NCI-H146 (cell line): ENCODE measurements at regions not wholly inside any gene's neighbourhood (a gene's known extent, or its start where the extent isn't known, plus 50 kb on each side); places are given as distances from the start of the nearest gene placed in this dataset.
"Not testable (repeated sequence)": the region's sequence is repeated elsewhere in the genome, so short reads cannot be mapped to it uniquely, and the experiment has no call there.

Experiments used
- DNase-seq: peaks from one replicate; lab custom pipeline; 2025; lab: John Stamatoyannopoulos, UW

DNA sequence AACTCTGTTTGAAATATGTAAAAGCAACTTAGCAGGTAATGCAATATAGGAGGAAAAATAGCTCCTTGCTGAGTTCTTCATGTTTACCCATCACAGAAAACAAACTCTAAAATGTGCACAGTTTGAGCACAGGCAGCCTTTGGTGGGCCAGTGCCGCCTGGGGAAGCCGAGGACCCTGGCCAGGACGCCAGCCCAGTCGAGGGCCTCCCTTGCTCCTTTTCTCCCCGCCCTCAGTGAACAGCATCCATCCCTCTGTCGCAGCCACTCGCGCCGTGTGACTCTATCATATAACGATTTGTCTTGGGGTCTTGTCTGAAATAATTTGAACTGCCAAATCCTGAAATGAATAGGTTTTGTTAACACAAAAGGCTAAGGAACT lies 286.7 kb upstream of the IRX4 start:
- no peak for DNase-seq

DNA sequence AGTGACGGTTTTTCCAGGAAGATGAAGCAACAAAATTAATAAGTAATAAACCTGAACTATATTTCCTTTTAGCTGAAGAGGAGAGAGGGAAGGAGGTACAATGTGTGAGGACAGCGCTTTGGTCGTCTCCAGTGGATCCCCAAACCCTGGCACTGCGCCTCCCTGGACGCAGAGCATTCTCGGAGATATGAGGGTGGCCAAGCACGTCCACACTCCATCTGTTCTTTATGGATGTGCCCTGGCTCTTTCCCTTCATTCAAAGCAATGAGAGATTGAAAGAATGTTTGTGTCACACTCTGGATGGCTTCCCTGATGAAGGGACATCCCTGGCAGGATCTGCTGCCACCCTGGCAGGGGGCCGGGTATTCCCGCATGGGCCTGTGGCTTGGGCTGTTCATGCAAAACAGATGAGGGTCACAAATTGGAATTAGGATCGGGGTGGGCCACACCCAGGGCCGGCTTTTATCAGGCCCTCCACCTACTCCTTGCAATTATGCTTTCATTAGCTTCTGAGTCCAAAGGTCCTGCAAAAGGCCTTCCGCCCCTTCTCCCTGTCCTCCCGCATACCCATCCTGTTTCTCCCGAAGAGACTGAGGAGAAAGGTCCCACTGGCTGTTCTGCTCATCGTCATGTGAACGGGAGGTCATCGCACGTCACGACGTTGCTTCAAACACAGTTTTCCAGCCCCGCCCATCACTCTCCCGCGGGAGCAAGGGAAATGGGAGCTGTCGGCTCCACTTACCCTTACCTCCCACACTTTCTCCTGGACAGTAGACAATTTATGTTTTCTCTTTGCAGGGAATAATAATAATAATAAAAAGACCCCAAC lies 286.1 kb upstream of the IRX4 start:
- DNase-seq = no peak

DNA sequence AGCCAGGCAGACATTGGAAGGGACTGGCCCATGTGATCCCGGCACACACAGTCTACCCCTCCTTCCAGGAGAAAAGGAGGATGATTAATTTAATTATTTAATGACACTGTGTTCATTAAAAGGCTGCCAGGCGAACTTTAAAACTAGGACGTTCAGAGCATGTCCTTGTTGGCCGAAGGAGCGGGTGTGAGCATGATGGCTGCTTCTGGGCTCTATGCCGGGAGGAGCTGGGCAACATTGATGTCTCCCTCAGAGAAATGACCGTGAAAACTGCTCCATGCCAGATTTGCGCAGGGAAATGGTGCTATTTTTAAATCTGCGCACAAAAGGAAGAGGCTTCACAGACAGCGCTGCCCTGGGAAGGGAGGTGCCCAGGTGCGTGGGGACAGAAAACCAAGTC lies 284.9 kb upstream of the IRX4 start:
- DNase-seq = no peak

DNA sequence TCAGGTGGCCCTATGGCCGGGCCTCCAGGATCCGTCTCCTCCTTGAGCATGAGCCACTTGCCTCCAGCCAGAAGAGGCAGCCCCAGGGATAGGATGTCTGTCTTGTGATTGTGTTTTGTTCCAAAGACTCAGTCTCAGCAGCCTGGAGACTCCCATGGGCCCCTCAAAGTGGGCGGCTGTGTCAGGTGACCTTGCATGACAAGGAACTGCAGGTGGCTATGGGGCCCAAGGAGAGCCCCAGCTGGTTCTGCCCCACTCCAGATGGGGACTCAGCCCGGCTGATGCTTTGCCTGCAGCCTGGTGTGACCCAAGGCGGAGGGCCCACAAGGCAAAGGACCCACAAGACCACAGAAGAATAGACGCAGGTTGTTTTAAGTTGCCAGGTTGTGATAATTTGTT lies 284.3 kb upstream of the IRX4 start:
- no peak for DNase-seq

DNA sequence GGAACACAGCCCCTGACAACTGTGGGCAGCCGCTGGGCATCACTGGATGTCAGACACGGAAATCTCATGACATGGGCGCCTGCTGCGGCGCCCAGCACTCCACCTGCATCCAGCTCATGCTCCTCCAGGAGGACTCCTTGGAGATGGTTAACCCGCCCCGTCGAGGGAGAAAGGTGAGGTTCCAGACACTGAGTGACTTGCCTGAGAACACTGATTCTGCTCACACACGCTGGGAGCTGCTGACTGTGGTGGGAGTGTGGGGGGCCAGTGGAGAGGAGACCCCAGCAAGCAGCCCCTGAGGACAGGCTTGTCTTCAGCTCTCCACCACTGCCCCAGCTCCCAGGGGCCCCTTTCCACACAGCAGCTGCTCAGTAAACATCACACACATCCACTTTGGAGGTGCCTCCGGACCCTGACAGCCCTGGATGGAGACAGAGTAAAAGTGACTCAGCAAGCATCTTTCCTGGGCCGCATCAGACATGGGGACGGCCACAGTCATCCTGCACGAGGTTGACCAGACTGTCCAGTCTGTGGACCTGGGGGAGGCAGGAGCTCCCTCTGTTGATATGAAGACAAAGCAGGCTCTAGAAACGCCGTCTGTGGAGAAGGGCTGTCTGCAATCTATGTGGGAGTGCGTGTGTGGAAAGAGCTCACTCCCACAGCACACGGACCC lies 283.7 kb upstream of the IRX4 start:
- DNase-seq = no peak

DNA sequence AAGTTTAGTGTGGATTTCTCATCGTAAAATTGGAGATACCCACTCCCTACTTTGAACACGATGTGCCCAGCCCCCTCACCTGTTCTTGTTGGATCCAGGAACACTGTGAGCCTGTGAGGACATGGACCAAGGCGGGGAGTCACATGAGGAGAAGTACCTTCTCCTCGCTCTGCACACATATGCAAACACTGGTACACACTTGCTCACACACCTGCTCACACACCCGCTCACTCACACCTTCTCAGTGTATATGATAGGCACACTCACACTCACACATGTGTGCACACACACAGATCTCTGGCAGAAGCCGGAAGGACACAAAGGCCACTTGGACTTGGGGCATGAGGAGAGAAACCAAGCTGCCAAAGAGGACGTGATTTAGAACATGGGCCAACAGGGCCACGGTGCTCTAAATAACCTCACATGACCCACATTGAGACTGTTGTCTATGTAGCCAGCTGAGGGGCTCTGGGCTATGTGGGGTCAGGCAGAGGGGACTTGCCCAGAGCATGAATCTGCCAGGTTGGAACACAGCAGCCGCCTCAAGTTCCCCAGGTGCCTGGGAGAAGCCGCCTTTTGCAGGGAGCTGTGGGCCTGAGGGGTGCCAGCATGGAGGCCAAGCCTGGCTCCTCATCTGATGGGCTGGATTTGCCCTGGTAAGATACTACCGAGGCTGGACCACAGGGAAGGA lies 283.0 kb upstream of the IRX4 start:
- no peak for DNase-seq

DNA sequence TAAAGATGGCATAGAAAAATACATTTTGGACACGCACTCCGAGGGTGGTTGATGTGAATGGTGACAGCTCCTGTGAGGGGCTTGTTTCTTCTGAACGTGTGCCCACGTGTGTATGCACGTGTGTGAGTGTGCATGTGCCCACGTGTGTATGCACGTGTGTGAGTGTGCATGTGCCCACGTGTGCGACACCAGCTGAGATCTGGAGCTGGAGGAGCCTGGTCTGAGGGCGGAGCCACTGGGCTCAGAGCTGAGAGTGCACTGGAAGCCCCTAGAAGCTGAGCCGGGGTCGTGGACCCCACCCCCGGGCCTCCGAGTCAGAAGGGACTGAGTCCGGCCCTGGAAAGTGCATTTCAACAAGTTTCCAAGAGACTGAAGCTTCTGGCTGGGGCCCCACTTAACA lies 282.5 kb upstream of the IRX4 start:
- DNase-seq = no peak

DNA sequence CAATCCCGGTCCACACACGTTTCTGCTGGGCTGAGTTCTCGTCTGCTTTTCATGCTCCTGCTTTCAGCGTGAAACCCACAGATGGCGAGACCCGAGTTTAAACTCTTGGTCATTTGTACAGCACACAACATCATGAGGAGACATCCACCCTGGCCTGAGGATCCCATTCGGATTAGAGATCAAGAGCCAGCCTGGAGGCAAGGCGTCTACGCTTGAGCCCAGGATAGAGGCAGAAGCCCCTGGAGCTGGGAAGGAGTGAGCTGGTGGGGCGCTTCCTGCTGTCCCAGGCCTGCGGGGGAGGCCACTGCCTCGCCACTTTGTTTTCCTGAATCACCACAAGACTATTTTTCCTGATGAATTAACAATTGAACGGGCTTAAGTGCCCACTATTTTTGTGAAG lies 281.9 kb upstream of the IRX4 start:
- no peak for DNase-seq

DNA sequence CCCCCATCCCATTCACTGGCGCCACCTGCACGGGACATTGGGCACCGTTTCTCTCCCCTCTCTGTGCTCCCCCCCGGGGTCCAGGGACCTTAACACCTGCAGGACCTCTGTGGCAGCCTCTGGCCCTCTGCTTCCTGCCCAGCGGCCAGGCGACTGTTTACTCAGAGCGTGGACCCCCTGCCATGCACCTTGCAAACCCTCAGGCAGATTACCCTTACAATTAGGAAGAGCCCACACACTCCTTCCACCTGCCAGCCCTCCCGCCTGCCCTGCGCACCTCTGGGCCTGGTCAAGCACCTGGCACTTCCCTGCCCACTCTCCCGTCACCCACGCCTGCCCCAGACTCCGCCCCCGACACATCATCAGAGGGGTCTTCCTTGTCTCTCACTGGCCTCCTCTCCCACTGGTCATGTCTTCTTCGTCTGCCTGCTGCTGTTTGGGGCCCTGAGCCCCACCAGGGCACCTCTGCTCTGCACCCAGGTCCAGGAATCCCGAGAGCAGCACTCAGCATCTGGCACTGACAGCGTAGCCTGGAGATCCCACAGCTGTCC lies 281.3 kb upstream of the IRX4 start:
- no peak for DNase-seq

DNA sequence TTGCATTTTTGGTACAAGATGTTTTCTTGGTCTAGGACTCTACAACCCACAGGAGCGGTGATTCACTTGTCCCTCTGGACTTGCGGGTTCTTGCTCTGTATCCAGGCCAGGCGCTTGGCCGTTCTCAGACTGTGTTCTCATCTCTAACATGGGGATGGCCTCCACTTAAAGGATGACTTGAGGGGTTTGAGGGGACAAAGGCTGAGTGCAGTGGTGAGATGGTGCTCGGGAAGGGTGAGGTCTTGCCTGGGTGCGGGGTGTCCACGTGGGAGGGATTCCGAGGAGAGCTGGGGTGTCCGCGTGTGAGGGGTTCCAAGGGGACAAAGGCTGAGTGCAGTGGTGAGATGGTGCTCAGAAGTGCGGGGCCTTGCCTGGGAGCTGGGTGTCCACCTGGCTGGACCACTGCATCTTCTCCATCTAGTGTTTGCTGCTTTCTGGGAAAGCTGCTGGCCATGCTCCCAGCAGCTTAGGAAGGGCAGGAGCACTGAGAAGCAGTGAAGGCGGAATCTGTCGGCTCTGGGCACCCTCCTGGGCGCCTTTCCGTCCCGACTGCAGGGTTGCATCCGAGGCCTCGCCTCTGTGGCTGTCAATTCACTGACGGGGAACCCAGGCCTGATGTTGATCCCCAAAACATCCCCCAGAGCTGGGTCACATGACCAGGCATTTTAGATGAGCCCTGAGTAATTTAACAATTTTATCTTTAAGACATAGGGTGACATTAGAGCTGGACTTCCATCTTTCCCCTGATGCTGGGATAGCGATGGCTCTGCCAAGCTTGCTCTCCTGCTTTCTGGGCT lies 280.5 kb upstream of the IRX4 start:
- no peak for DNase-seq

DNA sequence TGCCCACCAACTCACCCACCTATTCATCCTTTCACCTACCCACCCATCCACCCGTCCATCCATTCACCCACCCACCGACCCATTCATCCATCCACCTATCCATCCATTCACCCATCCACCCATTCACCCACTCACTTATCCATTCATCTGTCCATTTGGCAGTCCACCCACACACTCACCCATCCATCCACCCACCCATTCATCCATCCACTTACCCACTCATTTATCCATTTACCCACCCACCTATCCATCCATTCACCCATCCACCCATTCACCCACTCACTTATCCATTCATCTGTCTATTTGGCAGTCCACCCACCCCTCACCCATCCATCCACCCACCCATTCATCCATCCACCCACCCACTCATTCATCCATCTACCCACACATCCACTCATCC lies 278.1 kb upstream of the IRX4 start:
- no peak for DNase-seq

DNA sequence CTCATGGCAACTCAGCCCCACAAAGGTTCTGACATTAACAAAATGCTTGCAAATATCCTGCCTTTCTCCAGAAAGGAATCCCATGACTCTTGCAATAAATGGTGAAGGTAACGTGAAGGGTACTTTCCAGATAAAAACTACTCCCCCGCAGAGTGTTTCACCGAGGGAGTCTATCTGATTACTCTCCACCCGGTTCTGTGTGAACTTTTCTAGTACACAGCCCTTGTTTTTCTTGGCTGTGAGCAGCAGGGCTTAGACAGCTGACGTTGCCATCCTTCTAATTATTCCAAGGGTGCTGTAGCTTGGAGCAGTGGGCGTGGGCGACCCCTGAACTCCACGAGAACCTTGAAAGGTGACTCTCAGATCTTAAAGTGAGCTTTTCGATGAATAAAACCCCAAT lies 276.0 kb upstream of the IRX4 start:
- no peak for DNase-seq

DNA sequence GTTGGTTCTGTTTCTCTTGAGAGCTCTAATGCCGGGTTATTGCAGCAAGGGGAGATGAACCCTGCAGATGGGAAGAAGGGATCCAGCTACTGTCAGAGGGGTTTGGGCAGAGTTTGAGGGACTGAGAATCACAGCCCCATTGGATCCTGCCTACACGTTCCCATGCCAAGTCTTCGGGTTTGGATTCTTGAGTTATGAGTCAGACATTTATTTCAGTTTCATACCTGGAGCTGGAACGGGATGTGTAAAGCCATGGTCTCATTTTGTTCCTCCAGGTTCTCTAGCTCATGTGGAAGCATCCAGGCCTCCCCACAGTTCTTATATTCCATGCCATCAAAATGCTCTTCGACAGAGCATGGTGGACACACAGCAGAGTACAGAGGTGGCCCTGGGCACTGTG lies 275.4 kb upstream of the IRX4 start:
- no peak for DNase-seq

DNA sequence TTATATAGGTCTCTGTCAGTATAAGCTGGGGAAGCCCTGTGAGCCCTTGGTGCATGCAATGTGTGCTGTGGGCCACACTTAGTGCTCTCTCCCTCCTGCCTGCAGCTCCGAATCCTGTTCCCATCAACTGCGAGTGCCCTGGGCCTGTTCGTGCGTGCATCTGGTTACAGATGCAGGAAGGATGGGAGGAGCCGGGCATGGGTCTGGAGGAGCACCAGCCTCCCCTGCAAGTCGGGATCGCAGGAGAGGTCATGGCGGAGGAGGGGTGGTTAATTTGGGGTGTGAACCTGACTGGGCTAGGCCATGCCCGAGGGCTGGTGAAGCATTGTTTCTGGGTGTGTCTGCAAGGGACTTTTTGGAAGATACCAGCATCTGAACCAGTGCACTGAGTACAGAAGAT lies 274.6 kb upstream of the IRX4 start:
- DNase-seq = no peak

DNA sequence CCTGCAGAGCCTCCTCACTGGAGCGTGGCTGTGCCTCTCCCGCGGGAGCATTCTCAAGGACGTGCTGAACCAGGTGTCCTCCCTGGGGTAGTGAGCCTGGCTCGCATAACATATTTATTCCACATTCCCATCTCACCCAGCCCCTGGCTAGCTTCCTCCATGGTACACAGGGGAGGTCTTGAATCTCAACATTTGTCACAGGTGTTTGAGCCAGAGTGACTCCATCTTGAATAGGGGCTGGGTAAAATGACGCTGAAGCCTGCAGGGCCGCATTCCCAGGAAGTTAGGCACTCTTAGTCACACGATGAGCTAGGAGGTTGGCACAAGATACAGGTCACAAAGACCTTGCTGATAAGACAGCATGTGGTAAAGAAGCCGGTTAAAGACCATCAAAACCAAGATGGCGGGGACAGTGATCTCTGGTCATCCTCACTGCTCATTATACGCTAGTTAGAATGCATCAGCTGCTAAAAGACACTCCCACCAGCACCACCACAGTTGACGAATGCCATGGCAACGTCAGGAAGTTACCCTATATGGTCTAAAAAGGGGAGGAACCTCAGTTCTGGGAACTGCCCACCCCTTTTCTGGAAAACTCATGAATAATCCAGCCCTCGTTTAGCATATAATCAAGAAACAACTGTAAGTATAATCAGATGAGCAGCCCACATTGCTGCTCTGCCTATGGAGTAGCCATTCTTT lies 273.8 kb upstream of the IRX4 start:
- no peak for DNase-seq

DNA sequence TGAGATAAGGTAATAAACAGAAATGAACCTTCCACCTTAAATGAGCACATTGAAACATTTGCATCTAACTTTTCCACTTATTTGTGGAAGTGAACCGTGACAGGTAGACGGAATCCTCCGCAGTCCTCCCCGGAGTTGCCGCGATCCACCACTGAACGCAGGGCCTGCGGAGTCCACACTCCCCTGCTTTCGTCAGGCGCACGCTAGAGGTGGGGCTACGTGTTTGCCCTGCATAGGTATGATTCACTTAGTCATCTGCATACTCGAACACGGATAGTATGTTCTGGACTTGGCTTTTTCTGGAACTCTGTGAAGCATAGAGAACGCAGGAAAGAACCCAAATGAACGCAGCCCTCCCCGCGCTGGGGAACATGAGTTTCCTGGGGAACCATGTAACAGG lies 272.8 kb upstream of the IRX4 start:
- no peak for DNase-seq

DNA sequence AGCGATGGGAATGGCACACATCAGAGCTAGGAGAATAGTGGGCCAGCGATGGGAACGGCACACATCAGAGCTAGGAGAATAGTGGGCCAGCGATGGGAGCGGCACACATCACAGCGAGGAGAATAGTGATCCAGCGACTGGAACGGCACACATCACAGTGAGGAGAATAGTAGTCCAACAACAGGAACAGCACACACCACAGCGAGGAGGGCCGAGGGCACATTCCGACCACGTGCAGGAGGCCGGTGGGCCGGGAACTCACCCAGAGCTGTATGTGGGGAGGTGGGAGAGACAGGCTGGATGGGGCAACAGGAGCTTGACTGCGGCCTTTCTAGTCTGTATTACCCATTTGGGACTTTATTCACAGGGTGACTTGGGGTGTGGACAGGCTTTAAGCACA lies 271.1 kb upstream of the IRX4 start:
- DNase-seq = no peak

DNA sequence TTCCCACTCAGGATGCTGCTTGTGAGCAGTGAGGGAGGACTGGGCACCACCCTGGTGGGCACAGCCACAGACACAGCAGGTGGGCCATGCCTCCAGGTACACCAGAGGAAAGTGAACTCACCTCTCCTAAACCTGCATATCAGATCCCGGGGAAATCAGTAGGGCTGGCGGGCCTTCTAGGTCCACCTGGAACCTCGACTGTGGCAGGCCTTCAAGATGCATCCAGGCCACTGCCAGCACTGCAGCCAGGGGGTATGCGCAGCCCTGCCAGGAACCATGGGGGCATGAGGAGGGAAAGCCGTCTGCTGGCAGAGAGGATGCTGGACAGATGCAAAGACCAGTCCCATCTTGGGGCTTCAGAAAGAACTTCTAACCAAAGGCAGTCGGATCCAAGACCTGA lies 270.6 kb upstream of the IRX4 start:
- no peak for DNase-seq

DNA sequence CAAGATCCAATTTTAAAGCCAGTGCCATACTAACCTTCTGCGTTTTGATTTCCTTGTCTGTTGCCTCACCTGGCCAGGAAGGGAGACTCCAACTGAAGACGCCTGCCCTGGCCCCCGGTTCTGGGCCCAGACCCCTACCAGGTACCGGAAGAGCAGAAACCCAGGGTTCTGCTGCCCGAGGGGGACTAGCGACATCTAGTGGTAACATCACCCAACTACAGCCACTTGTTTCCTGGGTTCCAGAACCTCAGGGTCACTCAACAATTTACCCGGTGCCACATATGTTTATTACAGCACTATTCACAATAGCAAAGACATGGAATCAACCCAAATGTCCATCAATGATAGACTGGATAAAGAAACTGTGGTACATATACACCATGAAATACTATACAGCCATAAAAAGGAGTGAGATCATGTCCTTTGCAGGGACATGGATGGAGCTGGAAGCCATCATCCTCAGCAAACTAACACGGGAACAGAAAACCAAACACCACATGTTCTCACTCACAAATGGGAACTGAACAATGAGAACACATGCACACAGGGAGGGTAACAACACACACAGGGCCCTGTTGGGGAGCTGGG lies 268.7 kb upstream of the IRX4 start:
- not testable (repeated sequence) for DNase-seq

DNA sequence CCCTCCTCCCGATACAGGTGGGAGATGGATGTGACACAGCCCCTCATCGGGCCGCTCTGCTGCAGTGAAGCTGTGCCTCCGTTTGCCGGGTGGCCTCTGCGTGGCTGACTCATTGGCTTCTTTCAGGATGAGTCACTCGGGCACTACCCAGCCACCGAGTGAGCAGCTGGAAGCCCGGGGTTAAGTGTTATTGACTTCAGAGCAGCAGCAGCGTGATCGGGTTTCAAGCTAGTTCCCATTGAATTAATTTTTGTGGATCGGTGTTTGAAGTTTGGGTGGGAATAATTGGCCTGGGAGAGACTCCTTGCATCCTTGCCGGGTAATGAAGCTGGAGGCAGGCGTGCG lies 266.4 kb upstream of the IRX4 start:
- DNase-seq = peak; percentile 25
